Adrenal gland (tissue), 9 donors: ENCODE measurements at regions not wholly inside any gene's neighbourhood (a gene's known extent, or its start where the extent isn't known, plus 50 kb on each side); places are given as distances from the start of the nearest gene placed in this dataset.
A peak's percentile ranks its signal among the peaks of the same experiment; 100 is the strongest.

Experiments
- DNase-seq, 7 donors: peaks; one replicate each; pipeline ENCODE4 v3.0.0-alpha.2; 2019 to 2020
- H3K27ac ChIP-seq, 5 donors: fragments of 200-600 bp; sonication (generic) in 4 of 5; 1 replicate in 3 of 5; 2 replicates in 2 of 5; pipeline versions ENCODE4 v1.5.1 to v1.8.0; 2016 to 2020; ENCODE audit warnings: mild to moderate bottlenecking in 1 of 5
- H3K27me3 ChIP-seq: fragments of 200-600 bp; 2 replicates; pipeline ENCODE4 v1.8.0; 2021
- H3K36me3 ChIP-seq, 2 donors: fragments of 200-600 bp; replicated peaks in 1 of 2; 1 replicate in 1 of 2; 2 replicates in 1 of 2; pipeline versions ENCODE4 v1.5.1 to v1.8.0; 2018 to 2022
- H3K4me1 ChIP-seq, 2 donors: fragments of 200-600 bp; replicated peaks in 1 of 2; 1 replicate in 1 of 2; 2 replicates in 1 of 2; pipeline versions ENCODE4 v1.5.1 to v1.8.0; 2018 to 2021
- H3K4me3 ChIP-seq, 4 donors: fragments of 200-600 bp; sonication (generic) in 3 of 4; one replicate each; pipeline ENCODE4 v1.5.1; 2016 to 2018
- H3K9me3 ChIP-seq, 3 donors: fragments of 200-600 bp; sonication (generic) in 1 of 3; replicated peaks in 1 of 3; 1 replicate in 2 of 3; 2 replicates in 1 of 3; pipeline versions ENCODE4 v1.5.1 to v1.8.0; 2016 to 2021
- CTCF ChIP-seq, 6 experiments: fragments of 450-650 bp in 4 of 6; fragments of 200-600 bp in 2 of 6; sonication (generic) in 1 of 6; IDR thresholded peaks; 1 replicate in 5 of 6; 2 replicates in 1 of 6; pipeline versions ENCODE4 v1.5.1 to v1.8.0; 2016 to 2021; ENCODE audit warnings: antibody characterized with exemption in 6 of 6, mild to moderate bottlenecking in 2 of 6, moderate library complexity in 1 of 6
- POLR2A ChIP-seq, 2 donors: fragments of 450-650 bp; IDR thresholded peaks; one replicate each; pipeline ENCODE4 v1.6.1; 2017; ENCODE audit warnings: antibody characterized with exemption in 2 of 2, mild to moderate bottlenecking in 2 of 2, moderate library complexity in 1 of 2
- WGBS, 4 donors: extraction: QIAGEN DNeasy Blood & Tissue Kit in 2 of 4; methylation state at CpG; one replicate each; pipeline versions ENCODE4 v1.1.5 to v1.1.7; 2013 to 2017; 5-methylcytosine and 5-hydroxymethylcytosine counted together
- intact Hi-C, 2 donors: fragments of 100-400 bp; cut with DNase I; formaldehyde crosslinking; loops; one replicate each; pipeline versions ENCODE4 v1.14.1 to v1.15.0; 2022 to 2023
- donor health status: healthy with polysubstance abuse.
- donor health status: Bipolar disorder and iron deficiency.
- donor health status: DM: yes; HTN: yes; CAD: no.
- donor health status: DM: no; HTN: no; CAD: no.
- donor health status: DM: no; HTN: no; CAD: no.

DNA sequence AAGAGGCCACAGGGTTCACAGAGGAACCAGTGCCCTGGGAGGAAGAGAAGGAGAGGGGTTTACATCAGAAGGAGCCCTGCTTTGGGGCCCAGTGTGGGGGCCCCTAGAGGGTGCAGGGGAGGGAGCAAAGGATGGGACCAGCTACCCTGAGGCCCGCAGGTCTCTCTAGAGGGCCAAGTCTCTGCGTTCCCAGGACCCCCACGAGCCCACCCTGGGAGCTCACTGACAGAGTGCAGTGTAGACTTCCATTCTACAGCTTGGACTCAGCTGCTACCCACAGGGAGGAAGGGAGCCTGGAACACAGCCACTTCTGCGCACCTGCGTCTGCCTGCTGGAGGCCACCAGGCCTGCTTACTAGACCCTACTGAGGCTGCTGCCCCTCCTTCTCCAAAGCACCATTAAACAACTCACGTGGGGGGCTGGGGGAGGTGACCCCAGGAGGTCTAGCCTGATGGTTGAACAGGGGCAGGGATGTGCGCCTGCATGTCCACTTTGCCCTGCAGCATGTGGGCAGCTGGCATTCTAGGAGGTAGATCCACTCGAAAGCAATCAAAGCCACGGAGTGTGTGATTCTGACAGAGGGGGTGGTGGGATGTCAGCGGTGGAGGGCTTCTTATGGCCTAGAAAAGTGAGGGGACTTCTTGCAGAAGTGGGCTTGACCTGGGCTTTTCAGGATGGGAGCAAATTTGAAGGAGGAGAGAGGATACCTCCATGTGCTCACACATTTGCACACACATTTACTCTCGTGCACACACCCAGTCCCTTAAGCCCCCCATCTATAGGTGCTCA is 90.2 kb downstream of the ZFP36L2 start:
- Histone ChIP-seq H3K27me3 (no peaks in the 10 kb centered on the region), H3K9me3 (no peaks in the 10 kb centered on the region), H3K36me3 (no peaks in the 10 kb centered on the region), H3K27ac (peak overlapping the region in 1 of 5 donors; percentile 34), H3K4me3 (no peak overlapping the region), H3K4me1 (peaks cover 3 to 35% of the 10 kb centered on the region in 2 donors)
- TF ChIP-seq POLR2A (IDR thresholded peaks at IDR 0.05) (no peak), CTCF (IDR thresholded peaks at IDR 0.05) (no peak)
- no peak for DNase-seq
- intact Hi-C loops: loop anchor here in 1 of 2 donors (10.0 kb wide), 1 partner anchor 89 kb away; the partner anchor contains the start of gene ZFP36L2
- WGBS, 4 donors: 75 to 100% (median 81%) methylated on average over 1 to 11 of the region's 11 CpGs

DNA sequence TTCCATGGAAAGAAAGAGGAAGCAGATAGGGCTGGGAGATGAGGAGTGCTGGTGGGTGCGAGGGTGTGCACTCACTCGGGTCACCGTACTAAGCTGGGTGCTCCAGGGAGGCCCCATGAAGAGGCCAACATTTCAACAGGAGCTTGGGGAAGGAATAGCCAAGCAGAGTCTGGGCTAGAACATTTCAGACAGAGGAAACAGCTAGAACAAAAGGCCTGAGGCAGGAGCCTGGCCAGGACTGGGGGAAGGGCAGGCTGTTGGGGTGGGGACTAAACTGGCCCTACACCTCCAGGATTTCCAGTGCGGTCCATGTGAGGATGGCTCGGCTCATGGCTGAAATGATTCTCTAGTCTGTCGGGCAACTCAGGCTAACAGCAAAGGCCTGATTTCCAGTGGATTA is 90.8 kb downstream of the ZFP36L2 start:
- peaks cover 8 to 37% of the 10 kb centered on the region in 2 donors for H3K4me1 ChIP-seq
- no peaks in the 10 kb centered on the region for H3K27me3 ChIP-seq
- TF ChIP-seq POLR2A (IDR thresholded peaks at IDR 0.05) (no peak), CTCF (IDR thresholded peaks at IDR 0.05) (no peak)
- intact Hi-C loops: loop anchor here in 1 of 2 donors (10.0 kb wide), 1 partner anchor 89 kb away; the partner anchor contains the start of gene ZFP36L2
- no peak for DNase-seq
- H3K27ac ChIP-seq: peak overlapping the region in 1 of 5 donors; percentile 40
- no peak overlapping the region for H3K4me3 ChIP-seq
- H3K9me3 ChIP-seq: no peaks in the 10 kb centered on the region
- WGBS, 4 donors: 67 to 79% (median 78%) methylated on average over 6 of the region's 6 CpGs
- H3K36me3 ChIP-seq: no peaks in the 10 kb centered on the region

GRCh38 chr2:43134571-43134889 is 91.9 kb downstream of the ZFP36L2 start:
- H3K4me3 ChIP-seq: no peak overlapping the region
- no peak for DNase-seq
- no peaks in the 10 kb centered on the region for H3K9me3 ChIP-seq
- intact Hi-C loops: loop anchor here (5.0 to 10.0 kb wide), 2 partner anchors 90 to 93 kb away; partner anchors contain the start of gene ZFP36L2 (in 2 of the 2)
- H3K4me1 ChIP-seq: peaks cover 10 to 45% of the 10 kb centered on the region in 2 donors
- H3K36me3 ChIP-seq: no peaks in the 10 kb centered on the region
- 63 to 82% (median 76%) methylated on average over 3 to 9 of the region's 9 CpGs for WGBS, 4 donors
- TF ChIP-seq POLR2A (IDR thresholded peaks at IDR 0.05) (no peak), CTCF (IDR thresholded peaks at IDR 0.05) (no peak)
- H3K27me3 ChIP-seq: no peaks in the 10 kb centered on the region
- H3K27ac ChIP-seq: peak overlapping the region in 2 of 5 donors; percentile 28 to 88

- WGBS, 4 donors: 68 to 75% (median 73%) methylated on average over 16 to 21 of the region's 21 CpGs
- no peaks in the 10 kb centered on the region for H3K27me3 ChIP-seq
- H3K27ac ChIP-seq: peak overlapping the region in 3 of 5 donors; percentile 6 to 88 (median 28)
- no peak overlapping the region for H3K4me3 ChIP-seq
- H3K9me3 ChIP-seq: no peaks in the 10 kb centered on the region
- TF ChIP-seq CTCF (IDR thresholded peaks at IDR 0.05): no peak
- DNase-seq: peak in 3 of 7 donors; percentile 35 to 40 (median 39)
- H3K36me3 ChIP-seq: no peaks in the 10 kb centered on the region
- intact Hi-C loops: loop anchor here (5.0 to 10.0 kb wide), 2 partner anchors 91 to 93 kb away; partner anchors contain the start of gene ZFP36L2 (in 2 of the 2)
- H3K4me1 ChIP-seq: peaks cover 10 to 48% of the 10 kb centered on the region in 2 donors
Measured at GRCh38 chr2:43133708-43134570, 92.5 kb downstream of the ZFP36L2 start.
